ENCODE measurements at regions not wholly inside any gene's neighbourhood (a gene's known extent, or its start where the extent isn't known, plus 50 kb on each side); places are given as distances from the start of the nearest gene placed in this dataset.

- Histone ChIP-seq H3K36me3 (no peaks in the 10 kb centered on the region), H3K27ac (no peak overlapping the region), H3K4me1 (ENCODE audit: insufficient read depth) (no peaks in the 10 kb centered on the region), H3K4me3 (no peak overlapping the region), H3K9me3 (no peaks in the 10 kb centered on the region), H3K27me3 (no peaks in the 10 kb centered on the region)
- no peak for DNase-seq
- no peak for TF ChIP-seq CTCF (IDR thresholded peaks at IDR 0.05)
- TF ChIP-seq EP300 (IDR thresholded peaks at IDR 0.05), result no peak
- no peak for TF ChIP-seq POLR2A (IDR thresholded peaks at IDR 0.05)
- intact Hi-C loops (cut with DNase I), result no loop called here
- 91 to 93% (median 91%) methylated on average over 2 of the region's 2 CpGs for WGBS, 3 donors
These were observed 196.9 kb upstream of the PLET1 start for GRCh38 chr11:112457532-112457931.

GRCh38 chr11:112459001-112459400 is 198.3 kb upstream of the PLET1 start:
- H3K27ac ChIP-seq, result no peak overlapping the region
- no peak overlapping the region for H3K4me3 ChIP-seq
- no peaks in the 10 kb centered on the region for H3K9me3 ChIP-seq
- intact Hi-C loops (cut with DNase I), result no loop called here
- TF ChIP-seq POLR2A (IDR thresholded peaks at IDR 0.05) (no peak), CTCF (IDR thresholded peaks at IDR 0.05) (no peak)
- H3K27me3 ChIP-seq, result no peaks in the 10 kb centered on the region
- WGBS, 3 donors, result 63 to 71% (median 70%) methylated on average over 4 of the region's 4 CpGs
- H3K36me3 ChIP-seq, result no peaks in the 10 kb centered on the region
- H3K4me1 ChIP-seq (ENCODE audit: insufficient read depth), result no peaks in the 10 kb centered on the region
- DNase-seq, result no peak

- no peak for DNase-seq
- H3K4me3 ChIP-seq, result no peak overlapping the region
- TF ChIP-seq EP300 (IDR thresholded peaks at IDR 0.05) (no peak), CTCF (IDR thresholded peaks at IDR 0.05) (no peak), POLR2A (IDR thresholded peaks at IDR 0.05) (no peak)
- H3K36me3 ChIP-seq, result no peaks in the 10 kb centered on the region
- H3K27me3 ChIP-seq, result no peaks in the 10 kb centered on the region
- H3K9me3 ChIP-seq, result no peaks in the 10 kb centered on the region
- intact Hi-C loops (cut with DNase I), result no loop called here
- WGBS, 3 donors, result 83 to 85% (median 84%) methylated on average over 5 of the region's 5 CpGs
- no peak overlapping the region for H3K27ac ChIP-seq
- H3K4me1 ChIP-seq (ENCODE audit: insufficient read depth), result no peaks in the 10 kb centered on the region
These were observed 199.5 kb upstream of the PLET1 start for GRCh38 chr11:112460141-112460540.

- 84 to 93% (median 90%) methylated on average over 1 of the region's 1 CpG for WGBS, 3 donors
- no peak for TF ChIP-seq EP300 (IDR thresholded peaks at IDR 0.05)
- TF ChIP-seq CTCF (IDR thresholded peaks at IDR 0.05), result no peak
- no peak for TF ChIP-seq POLR2A (IDR thresholded peaks at IDR 0.05)
- H3K27ac ChIP-seq, result no peak overlapping the region
- intact Hi-C loops (cut with DNase I), result no loop called here
- DNase-seq, result no peak
- H3K4me3 ChIP-seq, result no peak overlapping the region
- H3K9me3 ChIP-seq, result no peaks in the 10 kb centered on the region
- H3K36me3 ChIP-seq, result no peaks in the 10 kb centered on the region
- H3K27me3 ChIP-seq, result no peaks in the 10 kb centered on the region
- H3K4me1 ChIP-seq (ENCODE audit: insufficient read depth), result no peaks in the 10 kb centered on the region
These were observed 204.3 kb upstream of the PLET1 start for GRCh38 chr11:112464949-112465348.

Data from ovary (tissue), 7 donors.